ENCODE measurements at regions not wholly inside any gene's neighbourhood (a gene's known extent, or its start where the extent isn't known, plus 50 kb on each side); places are given as distances from the start of the nearest gene placed in this dataset.

- Histone ChIP-seq H3K4me1 (ENCODE audit: insufficient read depth, low read length) (no peaks in the 10 kb centered on the region), H3K9me3 (ENCODE audit: insufficient read depth, low read depth, low read length) (no peaks in the 10 kb centered on the region), H3K36me3 (ENCODE audit: insufficient read depth, low read length) (no peaks in the 10 kb centered on the region), H3K4me2 (ENCODE audit: low read length) (no peak overlapping the region), H3K27me3 (ENCODE audit: insufficient read depth, low read length) (no peaks in the 10 kb centered on the region), H3K27ac (ENCODE audit: low read depth, low read length) (no peak overlapping the region), H4K20me1 (ENCODE audit: insufficient read depth, low read length) (no peaks in the 10 kb centered on the region), H3K4me3 (ENCODE audit: insufficient read depth, low read depth, low read length) (no peak overlapping the region), H3K79me2 (ENCODE audit: insufficient read depth, low read length) (no peaks in the 10 kb centered on the region), H2AFZ (ENCODE audit: low read depth, low read length) (no peak overlapping the region), H3K9ac (ENCODE audit: low read length) (no peak overlapping the region)
- Mint-ChIP-seq H3K27me3 (ENCODE audit: low read depth, unreplicated experiment) (peaks cover 8% of the 10 kb centered on the region), H3K4me3 (ENCODE audit: unreplicated experiment) (no peak overlapping the region), H3K9me3 (ENCODE audit: unreplicated experiment) (no peaks in the 10 kb centered on the region), H3K27ac (ENCODE audit: unreplicated experiment) (no peak overlapping the region), H3K4me1 (ENCODE audit: low read depth, unreplicated experiment) (no peaks in the 10 kb centered on the region), H3K36me3 (ENCODE audit: low read depth, unreplicated experiment) (no peaks in the 10 kb centered on the region)
- DNase-seq (ENCODE audit: low read depth) (no peak), FAIRE-seq (no peak)
- no peak for TF ChIP-seq EZH2 (IDR thresholded peaks at IDR 0.05; ENCODE audit: insufficient read depth, low read length)
- no peak for TF ChIP-seq CTCF (IDR thresholded peaks at IDR 0.05; ENCODE audit: insufficient read depth, low read depth, low read length)
Measured at GRCh38 chr5:6041977-6042550, 336.3 kb downstream of the MED10 start.

GRCh38 chr5:6039111-6039510 lies 339.2 kb downstream of the MED10 start:
- Mint-ChIP-seq H3K36me3 (ENCODE audit: low read depth, unreplicated experiment) (no peaks in the 10 kb centered on the region), H3K9me3 (ENCODE audit: unreplicated experiment) (no peaks in the 10 kb centered on the region), H3K27ac (ENCODE audit: unreplicated experiment) (no peak overlapping the region), H3K4me3 (ENCODE audit: unreplicated experiment) (no peak overlapping the region), H3K27me3 (ENCODE audit: low read depth, unreplicated experiment) (peaks cover 7% of the 10 kb centered on the region), H3K4me1 (ENCODE audit: low read depth, unreplicated experiment) (no peaks in the 10 kb centered on the region)
- no peaks in the 10 kb centered on the region for H3K27me3 ChIP-seq (ENCODE audit: insufficient read depth, low read length)
- no peak overlapping the region for H3K9ac ChIP-seq (ENCODE audit: low read length)
- no peak overlapping the region for H3K4me2 ChIP-seq (ENCODE audit: low read length)
- no peak overlapping the region for H3K4me3 ChIP-seq (ENCODE audit: insufficient read depth, low read depth, low read length)
- no peak overlapping the region for H3K27ac ChIP-seq (ENCODE audit: low read depth, low read length)
- DNase-seq (ENCODE audit: low read depth) (no peak), FAIRE-seq (no peak)
- no peaks in the 10 kb centered on the region for H3K9me3 ChIP-seq (ENCODE audit: insufficient read depth, low read depth, low read length)
- TF ChIP-seq CTCF (IDR thresholded peaks at IDR 0.05; ENCODE audit: insufficient read depth, low read depth, low read length) (no peak), EZH2 (IDR thresholded peaks at IDR 0.05; ENCODE audit: insufficient read depth, low read length) (no peak)
- H2AFZ ChIP-seq (ENCODE audit: low read depth, low read length): no peak overlapping the region
- H3K36me3 ChIP-seq (ENCODE audit: insufficient read depth, low read length): no peaks in the 10 kb centered on the region
- H4K20me1 ChIP-seq (ENCODE audit: insufficient read depth, low read length): no peaks in the 10 kb centered on the region
- no peaks in the 10 kb centered on the region for H3K4me1 ChIP-seq (ENCODE audit: insufficient read depth, low read length)
- no peaks in the 10 kb centered on the region for H3K79me2 ChIP-seq (ENCODE audit: insufficient read depth, low read length)

GRCh38 chr5:6036006-6036405 lies 342.3 kb downstream of the MED10 start:
- no peak for FAIRE-seq

More at GRCh38 chr5:6036006-6036405, 342.3 kb downstream of the MED10 start:
- Mint-ChIP-seq H3K27me3 (ENCODE audit: low read depth, unreplicated experiment) (peaks cover 4% of the 10 kb centered on the region), H3K36me3 (ENCODE audit: low read depth, unreplicated experiment) (no peaks in the 10 kb centered on the region), H3K4me3 (ENCODE audit: unreplicated experiment) (no peak overlapping the region), H3K4me1 (ENCODE audit: low read depth, unreplicated experiment) (no peaks in the 10 kb centered on the region), H3K9me3 (ENCODE audit: unreplicated experiment) (no peaks in the 10 kb centered on the region), H3K27ac (ENCODE audit: unreplicated experiment) (no peak overlapping the region)
- H3K27me3 ChIP-seq (ENCODE audit: insufficient read depth, low read length): no peaks in the 10 kb centered on the region
- no peaks in the 10 kb centered on the region for H3K36me3 ChIP-seq (ENCODE audit: insufficient read depth, low read length)
- H3K79me2 ChIP-seq (ENCODE audit: insufficient read depth, low read length): no peaks in the 10 kb centered on the region
- no peaks in the 10 kb centered on the region for H4K20me1 ChIP-seq (ENCODE audit: insufficient read depth, low read length)
- no peak overlapping the region for H2AFZ ChIP-seq (ENCODE audit: low read depth, low read length)
- H3K9ac ChIP-seq (ENCODE audit: low read length): no peak overlapping the region
- no peaks in the 10 kb centered on the region for H3K9me3 ChIP-seq (ENCODE audit: insufficient read depth, low read depth, low read length)
- no peak overlapping the region for H3K4me2 ChIP-seq (ENCODE audit: low read length)
- no peak overlapping the region for H3K4me3 ChIP-seq (ENCODE audit: insufficient read depth, low read depth, low read length)
- TF ChIP-seq EZH2 (IDR thresholded peaks at IDR 0.05; ENCODE audit: insufficient read depth, low read length) (no peak), CTCF (IDR thresholded peaks at IDR 0.05; ENCODE audit: insufficient read depth, low read depth, low read length) (no peak)
- H3K27ac ChIP-seq (ENCODE audit: low read depth, low read length): no peak overlapping the region
- no peak for DNase-seq (ENCODE audit: low read depth)
- no peaks in the 10 kb centered on the region for H3K4me1 ChIP-seq (ENCODE audit: insufficient read depth, low read length)
